PC-9 (cell line): ENCODE measurements at regions not wholly inside any gene's neighbourhood (a gene's known extent, or its start where the extent isn't known, plus 50 kb on each side); places are given as distances from the start of the nearest gene placed in this dataset.
"Not testable (repeated sequence)": the region's sequence is repeated elsewhere in the genome, so short reads cannot be mapped to it uniquely, and the experiment has no call there.

Experiments used
- EZH2 ChIP-seq: fragments of 200-600 bp; sonication (generic); IDR thresholded peaks from 2 replicates; pipeline ENCODE4 v1.8.0; 2017; ENCODE audit warnings: antibody characterized with exemption, low read depth
- TF ChIP-seq, protein P1 (sequence below): fragments of 200-600 bp; sonication (generic); conservative IDR thresholded peaks from 2 replicates; pipeline ENCODE4 v1.6.1; 2017; ENCODE audit warnings: mixed run types, antibody characterized with exemption, mild to moderate bottlenecking, moderate library complexity

DNA sequence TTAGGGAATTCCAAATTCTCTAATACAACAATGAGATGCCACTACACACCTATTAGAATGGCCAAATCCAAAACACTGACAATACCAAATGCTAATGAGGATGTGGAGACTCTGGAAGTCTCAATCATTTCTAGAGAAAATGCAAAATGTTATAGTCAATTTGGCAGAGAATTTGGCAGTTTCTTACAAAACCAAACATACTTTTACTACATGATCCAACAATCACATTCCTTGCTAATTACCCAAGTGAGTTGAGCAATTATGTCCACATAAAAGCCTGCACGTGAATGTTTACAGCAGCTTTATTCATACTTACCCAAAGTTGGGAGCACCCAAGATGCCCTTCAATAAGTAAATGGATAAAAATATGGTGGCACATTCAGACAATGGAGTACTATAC lies 278.4 kb upstream of the TGFBR2 start:
- TF ChIP-seq, protein P1, sequence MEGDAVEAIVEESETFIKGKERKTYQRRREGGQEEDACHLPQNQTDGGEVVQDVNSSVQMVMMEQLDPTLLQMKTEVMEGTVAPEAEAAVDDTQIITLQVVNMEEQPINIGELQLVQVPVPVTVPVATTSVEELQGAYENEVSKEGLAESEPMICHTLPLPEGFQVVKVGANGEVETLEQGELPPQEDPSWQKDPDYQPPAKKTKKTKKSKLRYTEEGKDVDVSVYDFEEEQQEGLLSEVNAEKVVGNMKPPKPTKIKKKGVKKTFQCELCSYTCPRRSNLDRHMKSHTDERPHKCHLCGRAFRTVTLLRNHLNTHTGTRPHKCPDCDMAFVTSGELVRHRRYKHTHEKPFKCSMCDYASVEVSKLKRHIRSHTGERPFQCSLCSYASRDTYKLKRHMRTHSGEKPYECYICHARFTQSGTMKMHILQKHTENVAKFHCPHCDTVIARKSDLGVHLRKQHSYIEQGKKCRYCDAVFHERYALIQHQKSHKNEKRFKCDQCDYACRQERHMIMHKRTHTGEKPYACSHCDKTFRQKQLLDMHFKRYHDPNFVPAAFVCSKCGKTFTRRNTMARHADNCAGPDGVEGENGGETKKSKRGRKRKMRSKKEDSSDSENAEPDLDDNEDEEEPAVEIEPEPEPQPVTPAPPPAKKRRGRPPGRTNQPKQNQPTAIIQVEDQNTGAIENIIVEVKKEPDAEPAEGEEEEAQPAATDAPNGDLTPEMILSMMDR, result not testable (repeated sequence)
- TF ChIP-seq EZH2, result not testable (repeated sequence)
